Adrenal gland (tissue), 9 donors: ENCODE measurements at regions not wholly inside any gene's neighbourhood (a gene's known extent, or its start where the extent isn't known, plus 50 kb on each side); places are given as distances from the start of the nearest gene placed in this dataset.

ENCODE experiments used
- DNase-seq, 7 donors: peaks; one replicate each; pipeline ENCODE4 v3.0.0-alpha.2; 2019 to 2020
- H3K27ac ChIP-seq, 5 donors: fragments of 200-600 bp; sonication (generic) in 4 of 5; 1 replicate in 3 of 5; 2 replicates in 2 of 5; pipeline versions ENCODE4 v1.5.1 to v1.8.0; 2016 to 2020; ENCODE audit warnings: mild to moderate bottlenecking in 1 of 5
- H3K27me3 ChIP-seq: fragments of 200-600 bp; 2 replicates; pipeline ENCODE4 v1.8.0; 2021
- H3K36me3 ChIP-seq, 2 donors: fragments of 200-600 bp; replicated peaks in 1 of 2; 1 replicate in 1 of 2; 2 replicates in 1 of 2; pipeline versions ENCODE4 v1.5.1 to v1.8.0; 2018 to 2022
- H3K4me1 ChIP-seq, 2 donors: fragments of 200-600 bp; replicated peaks in 1 of 2; 1 replicate in 1 of 2; 2 replicates in 1 of 2; pipeline versions ENCODE4 v1.5.1 to v1.8.0; 2018 to 2021
- H3K4me3 ChIP-seq, 4 donors: fragments of 200-600 bp; sonication (generic) in 3 of 4; one replicate each; pipeline ENCODE4 v1.5.1; 2016 to 2018
- H3K9me3 ChIP-seq, 3 donors: fragments of 200-600 bp; sonication (generic) in 1 of 3; replicated peaks in 1 of 3; 1 replicate in 2 of 3; 2 replicates in 1 of 3; pipeline versions ENCODE4 v1.5.1 to v1.8.0; 2016 to 2021
- POLR2A ChIP-seq, 2 donors: fragments of 450-650 bp; IDR thresholded peaks; one replicate each; pipeline ENCODE4 v1.6.1; 2017; ENCODE audit warnings: antibody characterized with exemption in 2 of 2, mild to moderate bottlenecking in 2 of 2, moderate library complexity in 1 of 2
- WGBS, 4 donors: extraction: QIAGEN DNeasy Blood & Tissue Kit in 2 of 4; methylation state at CpG; one replicate each; pipeline versions ENCODE4 v1.1.5 to v1.1.7; 2013 to 2017; 5-methylcytosine and 5-hydroxymethylcytosine counted together
- intact Hi-C, 2 donors: fragments of 100-400 bp; cut with DNase I; formaldehyde crosslinking; loops; one replicate each; pipeline versions ENCODE4 v1.14.1 to v1.15.0; 2022 to 2023
- TF ChIP-seq, protein P1 (sequence below), 6 experiments: fragments of 450-650 bp in 4 of 6; fragments of 200-600 bp in 2 of 6; sonication (generic) in 1 of 6; IDR thresholded peaks; 1 replicate in 5 of 6; 2 replicates in 1 of 6; pipeline versions ENCODE4 v1.5.1 to v1.8.0; 2016 to 2021; ENCODE audit warnings: antibody characterized with exemption in 6 of 6, mild to moderate bottlenecking in 2 of 6, moderate library complexity in 1 of 6
- donor health status: healthy with polysubstance abuse.
- donor health status: Bipolar disorder and iron deficiency.
- donor health status: DM: yes; HTN: yes; CAD: no.
- donor health status: DM: no; HTN: no; CAD: no.
- donor health status: DM: no; HTN: no; CAD: no.

DNA sequence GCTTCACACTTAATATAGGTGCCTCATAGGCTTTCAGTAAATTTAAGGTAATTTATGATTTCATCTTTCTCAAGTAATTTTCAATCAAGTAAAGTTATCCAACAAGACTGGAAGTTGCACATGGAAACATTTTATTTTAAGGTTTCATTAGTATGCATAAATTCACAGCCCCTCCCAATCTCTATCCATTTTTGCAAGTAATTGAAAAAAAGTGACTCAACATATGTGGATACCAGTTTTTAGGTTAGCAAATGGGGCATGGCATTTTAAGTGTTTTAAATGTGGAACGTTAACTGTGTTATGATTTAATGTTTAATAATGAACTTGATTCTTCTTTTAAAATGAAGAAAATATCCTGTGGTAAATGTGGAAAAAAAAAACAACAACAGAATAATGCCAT is 532.8 kb downstream of the FOXG1 start:
- Histone ChIP-seq H3K27me3 (no peaks in the 10 kb centered on the region), H3K9me3 (no peaks in the 10 kb centered on the region), H3K27ac (no peak overlapping the region), H3K4me3 (no peak overlapping the region), H3K36me3 (no peaks in the 10 kb centered on the region), H3K4me1 (no peaks in the 10 kb centered on the region)
- WGBS, 4 donors: 61 to 78% (median 67%) methylated on average over 1 of the region's 1 CpG
- no peak for DNase-seq
- TF ChIP-seq, protein P1, sequence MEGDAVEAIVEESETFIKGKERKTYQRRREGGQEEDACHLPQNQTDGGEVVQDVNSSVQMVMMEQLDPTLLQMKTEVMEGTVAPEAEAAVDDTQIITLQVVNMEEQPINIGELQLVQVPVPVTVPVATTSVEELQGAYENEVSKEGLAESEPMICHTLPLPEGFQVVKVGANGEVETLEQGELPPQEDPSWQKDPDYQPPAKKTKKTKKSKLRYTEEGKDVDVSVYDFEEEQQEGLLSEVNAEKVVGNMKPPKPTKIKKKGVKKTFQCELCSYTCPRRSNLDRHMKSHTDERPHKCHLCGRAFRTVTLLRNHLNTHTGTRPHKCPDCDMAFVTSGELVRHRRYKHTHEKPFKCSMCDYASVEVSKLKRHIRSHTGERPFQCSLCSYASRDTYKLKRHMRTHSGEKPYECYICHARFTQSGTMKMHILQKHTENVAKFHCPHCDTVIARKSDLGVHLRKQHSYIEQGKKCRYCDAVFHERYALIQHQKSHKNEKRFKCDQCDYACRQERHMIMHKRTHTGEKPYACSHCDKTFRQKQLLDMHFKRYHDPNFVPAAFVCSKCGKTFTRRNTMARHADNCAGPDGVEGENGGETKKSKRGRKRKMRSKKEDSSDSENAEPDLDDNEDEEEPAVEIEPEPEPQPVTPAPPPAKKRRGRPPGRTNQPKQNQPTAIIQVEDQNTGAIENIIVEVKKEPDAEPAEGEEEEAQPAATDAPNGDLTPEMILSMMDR (IDR thresholded peaks at IDR 0.05): no peak
- TF ChIP-seq POLR2A (IDR thresholded peaks at IDR 0.05): no peak
- intact Hi-C loops: no loop called here

DNA sequence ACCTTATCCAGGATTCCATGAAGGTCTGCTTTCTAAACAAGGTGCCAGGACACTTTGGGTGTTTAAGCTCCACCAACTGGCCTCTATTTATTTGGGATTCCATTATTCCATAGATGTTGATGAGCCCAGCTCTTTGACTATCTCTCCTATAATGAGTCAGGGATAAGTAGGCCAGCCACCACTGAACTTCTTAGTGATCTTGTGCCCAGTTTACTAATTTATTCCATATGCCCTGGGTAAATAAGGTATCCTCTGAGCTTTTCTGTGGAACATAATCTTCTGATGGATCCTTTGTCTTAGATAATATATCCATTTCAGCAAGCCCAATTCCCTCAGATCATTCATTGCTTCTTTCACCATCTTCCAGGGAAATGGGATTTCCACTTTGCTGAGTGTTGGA is 535.0 kb downstream of the FOXG1 start:
- no peaks in the 10 kb centered on the region for H3K4me1 ChIP-seq
- H3K36me3 ChIP-seq: no peaks in the 10 kb centered on the region
- TF ChIP-seq POLR2A (IDR thresholded peaks at IDR 0.05): no peak
- TF ChIP-seq, protein P1 (IDR thresholded peaks at IDR 0.05): no peak
- H3K9me3 ChIP-seq: no peaks in the 10 kb centered on the region
- H3K27me3 ChIP-seq: no peaks in the 10 kb centered on the region
- H3K4me3 ChIP-seq: no peak overlapping the region
- DNase-seq: no peak
- H3K27ac ChIP-seq: no peak overlapping the region
- intact Hi-C loops: no loop called here

DNA sequence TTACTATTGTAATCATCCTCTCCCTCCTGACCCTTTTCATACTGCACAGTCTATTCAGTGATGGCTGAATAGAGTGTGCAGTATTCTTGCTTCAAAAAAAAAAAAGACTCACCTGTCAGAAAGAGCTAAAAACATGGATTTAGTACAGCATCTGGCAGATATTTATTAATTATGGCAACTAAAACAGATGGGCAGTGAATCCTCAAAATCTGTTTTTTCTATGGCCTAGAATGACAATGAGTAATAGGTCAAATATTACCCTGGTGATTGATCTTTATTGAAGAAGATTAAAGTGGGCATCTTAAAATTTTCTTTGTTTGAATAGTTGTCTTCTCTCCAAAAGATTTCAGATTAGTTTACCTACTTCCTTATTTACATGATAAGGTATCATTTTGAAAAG is 543.6 kb downstream of the FOXG1 start:
- DNase-seq: no peak
- Histone ChIP-seq H3K27me3 (no peaks in the 10 kb centered on the region), H3K9me3 (no peaks in the 10 kb centered on the region), H3K27ac (no peak overlapping the region), H3K36me3 (no peaks in the 10 kb centered on the region), H3K4me3 (no peak overlapping the region), H3K4me1 (no peaks in the 10 kb centered on the region)
- intact Hi-C loops: no loop called here
- TF ChIP-seq, protein P1 (IDR thresholded peaks at IDR 0.05): no peak
- TF ChIP-seq POLR2A (IDR thresholded peaks at IDR 0.05): no peak

DNA sequence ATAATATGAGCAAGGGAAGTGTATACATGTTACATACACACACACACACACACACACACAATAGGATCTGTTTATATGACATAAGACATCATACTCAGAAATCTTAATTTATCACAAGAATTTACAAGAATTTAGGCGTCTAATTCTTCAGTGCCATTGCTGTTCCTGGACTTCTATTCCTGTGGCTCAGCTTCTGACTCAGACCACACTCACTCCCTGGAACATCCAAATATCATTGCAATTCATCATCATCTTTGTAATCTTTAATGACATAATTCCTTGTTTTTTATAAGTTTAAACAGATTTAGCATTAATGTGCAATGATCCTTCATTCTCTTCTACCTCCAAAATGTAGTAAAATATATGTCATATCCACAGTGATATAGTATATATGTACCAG is 544.2 kb downstream of the FOXG1 start:
- no peak for TF ChIP-seq POLR2A (IDR thresholded peaks at IDR 0.05)
- TF ChIP-seq, protein P1 (IDR thresholded peaks at IDR 0.05): no peak
- WGBS, 4 donors: 54 to 74% (median 64%) methylated on average over 1 of the region's 1 CpG
- intact Hi-C loops: no loop called here

More for the DNA sequence above, 544.2 kb downstream of the FOXG1 start:
- no peaks in the 10 kb centered on the region for H3K36me3 ChIP-seq
- H3K27ac ChIP-seq: no peak overlapping the region
- DNase-seq: no peak
- H3K27me3 ChIP-seq: no peaks in the 10 kb centered on the region
- no peaks in the 10 kb centered on the region for H3K9me3 ChIP-seq
- peak overlapping the region in 1 of 4 donors; percentile 1 for H3K4me3 ChIP-seq
- no peaks in the 10 kb centered on the region for H3K4me1 ChIP-seq
